ENCODE measurements at regions not wholly inside any gene's neighbourhood (a gene's known extent, or its start where the extent isn't known, plus 50 kb on each side); places are given as distances from the start of the nearest gene placed in this dataset.

- no peak for DNase-seq (ENCODE audit: low read depth, low spot score)
- no TSS peak for BruUV-seq (replicated peaks)
- Histone ChIP-seq H3K27ac (ENCODE audit: low read length) (no peak overlapping the region), H3K27me3 (ENCODE audit: control insufficient read depth, insufficient read depth, low read length) (no peaks in the 10 kb centered on the region), H3K9me3 (ENCODE audit: control insufficient read depth, insufficient read depth, low read depth, low read length) (no peaks in the 10 kb centered on the region), H3K36me3 (ENCODE audit: control insufficient read depth, insufficient read depth, low read length) (no peaks in the 10 kb centered on the region), H3K4me3 (ENCODE audit: low read depth in 2 of 2, low read length in 2 of 2) (no peak overlapping the region), H3K4me1 (ENCODE audit: control insufficient read depth, insufficient read depth, low read length) (no peaks in the 10 kb centered on the region)
- ATAC-seq: no peak
- intact Hi-C loops (cut with micrococcal nuclease; ENCODE audit: unreplicated experiment): no loop called here
- ChIA-PET POLR2A (no interaction called here), CTCF (no interaction called here)
- no peak for TF ChIP-seq SIN3A (IDR thresholded peaks at IDR 0.05; ENCODE audit: borderline replicate concordance, insufficient read depth, low read depth, low read length)
- no peak for TF ChIP-seq CTCF (IDR thresholded peaks at IDR 0.05)
- no peak for TF ChIP-seq TCF7L2 (IDR thresholded peaks at IDR 0.05; ENCODE audit: low read depth, low read length)
- no peak for TF ChIP-seq REST (IDR thresholded peaks at IDR 0.05; ENCODE audit: insufficient read depth in 1 of 2, low read depth in 2 of 2, low read length in 1 of 2)
- no peak for TF ChIP-seq POLR2AphosphoS5 (IDR thresholded peaks at IDR 0.05; ENCODE audit: low read depth, low read length)
- in situ Hi-C loops (cut with HindIII; ENCODE audit: low pct_unique_long_range_greater_than_20kb, low sequenced_read_pairs): no loop called here
Observed at GRCh38 chr12:91490667-91491311, 308.2 kb upstream of the DCN start.

GRCh38 chr12:91483471-91483985, 300.9 kb upstream of the DCN start:
- in situ Hi-C loops (cut with HindIII; ENCODE audit: low pct_unique_long_range_greater_than_20kb, low sequenced_read_pairs) (no loop called here), intact Hi-C loops (cut with micrococcal nuclease; ENCODE audit: unreplicated experiment) (no loop called here)
- Histone ChIP-seq H3K9me3 (ENCODE audit: control insufficient read depth, insufficient read depth, low read depth, low read length) (no peaks in the 10 kb centered on the region), H3K4me1 (ENCODE audit: control insufficient read depth, insufficient read depth, low read length) (no peaks in the 10 kb centered on the region), H3K27me3 (ENCODE audit: control insufficient read depth, insufficient read depth, low read length) (no peaks in the 10 kb centered on the region), H3K27ac (ENCODE audit: low read length) (no peak overlapping the region), H3K4me3 (ENCODE audit: low read depth in 2 of 2, low read length in 2 of 2) (no peak overlapping the region), H3K36me3 (ENCODE audit: control insufficient read depth, insufficient read depth, low read length) (no peaks in the 10 kb centered on the region)
- no peak for TF ChIP-seq POLR2AphosphoS5 (IDR thresholded peaks at IDR 0.05; ENCODE audit: low read depth, low read length)
- no peak for TF ChIP-seq REST (IDR thresholded peaks at IDR 0.05; ENCODE audit: insufficient read depth in 1 of 2, low read depth in 2 of 2, low read length in 1 of 2)
- no peak for TF ChIP-seq TCF7L2 (IDR thresholded peaks at IDR 0.05; ENCODE audit: low read depth, low read length)
- no peak for TF ChIP-seq SIN3A (IDR thresholded peaks at IDR 0.05; ENCODE audit: borderline replicate concordance, insufficient read depth, low read depth, low read length)
- no peak for TF ChIP-seq CTCF (IDR thresholded peaks at IDR 0.05)
- no peak for DNase-seq (ENCODE audit: low read depth, low spot score)
- ChIA-PET CTCF (no interaction called here), POLR2A (no interaction called here)
- no peak for ATAC-seq
- BruUV-seq (replicated peaks): no TSS peak
